HepG2 (cell line): ENCODE measurements at regions not wholly inside any gene's neighbourhood (a gene's known extent, or its start where the extent isn't known, plus 50 kb on each side); places are given as distances from the start of the nearest gene placed in this dataset.
A peak's percentile ranks its signal among the peaks of the same experiment; 100 is the strongest.

Source experiments
- ELK4 ChIP-seq: sonication (generic); formaldehyde crosslinking; IDR thresholded peaks from 2 replicates; pipeline ENCODE4 v1.9.0; 2021; ENCODE audit warnings: missing genetic modification reagents, borderline replicate concordance
- HDAC1 ChIP-seq: sonication (generic); formaldehyde crosslinking; IDR thresholded peaks from 2 replicates; pipeline ENCODE4 v1.5.1; 2020; ENCODE audit warnings: mild to moderate bottlenecking, missing genetic modification reagents
- HNRNPL ChIP-seq: fragments of 200-400 bp; formaldehyde crosslinking; IDR thresholded peaks from 2 replicates; pipeline ENCODE4 v1.6.1; 2017; ENCODE audit warnings: mild to moderate bottlenecking, low read depth, low read length
- JDP2 ChIP-seq: sonication (generic); formaldehyde crosslinking; IDR thresholded peaks from 2 replicates; pipeline ENCODE4 v1.8.1; 2022; ENCODE audit warnings: missing genetic modification reagents, borderline replicate concordance
- JUNB ChIP-seq: sonication (generic); formaldehyde crosslinking; IDR thresholded peaks from 2 replicates; pipeline ENCODE4 v1.8.0; 2022; ENCODE audit warnings: missing genetic modification reagents, mild to moderate bottlenecking, borderline replicate concordance
- KLF6 ChIP-seq: IDR thresholded peaks from 2 replicates; pipeline ENCODE4 v1.8.0; 2016; ENCODE audit warnings: missing biosample characterization, missing genetic modification reagents
- NFIC ChIP-seq: IDR thresholded peaks from 2 replicates; pipeline ENCODE4 v1.6.1; 2012; ENCODE audit warnings: mild to moderate bottlenecking, low read length, inconsistent platforms
- NR2F1 ChIP-seq, 2 experiments: fragments of 450-650 bp in 1 of 2; formaldehyde crosslinking in 1 of 2; IDR thresholded peaks; 2 replicates each; pipeline versions ENCODE4 v1.5.0 to v1.6.1; 2016 to 2020; ENCODE audit warnings: mild to moderate bottlenecking in 1 of 2, missing compliant biosample characterization in 1 of 2, missing genetic modification reagents in 1 of 2, moderate library complexity in 1 of 2
- ZBTB40 ChIP-seq, 2 experiments: fragments of 450-650 bp in 1 of 2; sonication (generic) in 1 of 2; formaldehyde crosslinking in 1 of 2; IDR thresholded peaks; 2 replicates each; pipeline versions ENCODE4 v1.6.1 to v1.8.0; 2016 to 2022; ENCODE audit warnings: antibody characterized with exemption in 1 of 2, mild to moderate bottlenecking in 1 of 2, missing genetic modification reagents in 1 of 2
- ZBTB42 ChIP-seq: sonication (generic); formaldehyde crosslinking; IDR thresholded peaks from 2 replicates; pipeline ENCODE4 v1.5.0; 2020; ENCODE audit warnings: mild to moderate bottlenecking, missing genetic modification reagents
- ZMYM3 ChIP-seq: sonication (generic); formaldehyde crosslinking; IDR thresholded peaks from 2 replicates; pipeline ENCODE4 v1.5.1; 2020; ENCODE audit warnings: mild to moderate bottlenecking, missing genetic modification reagents
- ZNF138 ChIP-seq: sonication (generic); formaldehyde crosslinking; IDR thresholded peaks from 2 replicates; pipeline ENCODE4 v1.5.0; 2020; ENCODE audit warnings: mild to moderate bottlenecking, low read depth, missing genetic modification reagents
- ZNF263 ChIP-seq: sonication (generic); formaldehyde crosslinking; IDR thresholded peaks from 2 replicates; pipeline ENCODE4 v1.4.0; 2020; ENCODE audit warnings: missing genetic modification reagents
- ZNF329 ChIP-seq: sonication (generic); formaldehyde crosslinking; IDR thresholded peaks from 2 replicates; pipeline ENCODE4 v1.9.0; 2021; ENCODE audit warnings: low read depth, mild to moderate bottlenecking, missing genetic modification reagents
- ZNF460 ChIP-seq: sonication (generic); formaldehyde crosslinking; IDR thresholded peaks from 2 replicates; pipeline ENCODE4 v1.5.1; 2020; ENCODE audit warnings: missing genetic modification reagents, mild to moderate bottlenecking, borderline replicate concordance
- ZNF619 ChIP-seq: sonication (generic); formaldehyde crosslinking; IDR thresholded peaks from 2 replicates; pipeline ENCODE4 v1.4.0; 2020; ENCODE audit warnings: mild to moderate bottlenecking, missing genetic modification reagents
- ZNF639 ChIP-seq: conservative IDR thresholded peaks from 2 replicates; pipeline ENCODE4 v1.6.1; 2018; ENCODE audit warnings: missing genetic modification reagents
- ZNF766 ChIP-seq: sonication (generic); formaldehyde crosslinking; IDR thresholded peaks from 2 replicates; pipeline ENCODE4 v1.5.0; 2020; ENCODE audit warnings: missing genetic modification reagents, borderline replicate concordance

- TF ChIP-seq ZBTB40 (IDR thresholded peaks at IDR 0.05) (no peak), ZBTB40 (CRISPR knock-in tag; IDR thresholded peaks at IDR 0.05) (no peak), ELK4 (no peak), JUNB (CRISPR knock-in tag) (no peak), ZNF329 (CRISPR knock-in tag) (no peak), NR2F1 (CRISPR knock-in tag; IDR thresholded peaks at IDR 0.05) (no peak), NFIC (0 out of 2 replicates have a peak, but pooled peaks have one; percentile 17), ZNF619 (CRISPR knock-in tag) (no peak), ZNF138 (CRISPR knock-in tag) (no peak), ZMYM3 (CRISPR knock-in tag) (no peak), ZNF460 (CRISPR knock-in tag) (no peak), ZBTB42 (CRISPR knock-in tag) (peak; percentile 99), ZNF263 (CRISPR knock-in tag) (no peak), KLF6 (CRISPR knock-in tag) (no peak), JDP2 (CRISPR knock-in tag) (no peak), ZNF639 (CRISPR knock-in tag) (no peak), HDAC1 (CRISPR knock-in tag) (peak; percentile 46; the same call in 1 of the 2 replicates), ZNF766 (CRISPR knock-in tag) (no peak), HNRNPL (no peak)
Observed at GRCh38 chr5:67268231-67269021, 71.8 kb upstream of the CD180 start (continued).
